ENCODE measurements at regions not wholly inside any gene's neighbourhood (a gene's known extent, or its start where the extent isn't known, plus 50 kb on each side); places are given as distances from the start of the nearest gene placed in this dataset.

DNA sequence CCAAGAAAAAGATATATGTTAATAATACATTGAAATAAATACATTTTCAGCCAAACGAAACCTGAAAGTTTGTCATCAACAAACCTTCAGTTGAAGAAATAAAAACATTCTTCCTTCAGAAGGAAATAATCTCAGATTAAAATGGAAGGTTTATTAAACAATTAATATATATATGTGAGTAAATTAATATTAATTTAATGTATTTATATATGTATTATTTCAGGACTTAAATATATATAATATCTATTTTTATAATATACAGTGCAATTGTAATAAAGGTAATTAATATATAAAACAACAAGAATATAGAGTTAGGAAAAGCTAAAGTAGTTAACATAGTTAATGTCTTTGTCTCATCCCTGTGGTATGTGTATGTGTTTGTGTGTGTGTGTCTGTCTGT, 102.2 kb upstream of the CDC14C start:
- DNase-seq (ENCODE audit: low spot score) = no peak

DNA sequence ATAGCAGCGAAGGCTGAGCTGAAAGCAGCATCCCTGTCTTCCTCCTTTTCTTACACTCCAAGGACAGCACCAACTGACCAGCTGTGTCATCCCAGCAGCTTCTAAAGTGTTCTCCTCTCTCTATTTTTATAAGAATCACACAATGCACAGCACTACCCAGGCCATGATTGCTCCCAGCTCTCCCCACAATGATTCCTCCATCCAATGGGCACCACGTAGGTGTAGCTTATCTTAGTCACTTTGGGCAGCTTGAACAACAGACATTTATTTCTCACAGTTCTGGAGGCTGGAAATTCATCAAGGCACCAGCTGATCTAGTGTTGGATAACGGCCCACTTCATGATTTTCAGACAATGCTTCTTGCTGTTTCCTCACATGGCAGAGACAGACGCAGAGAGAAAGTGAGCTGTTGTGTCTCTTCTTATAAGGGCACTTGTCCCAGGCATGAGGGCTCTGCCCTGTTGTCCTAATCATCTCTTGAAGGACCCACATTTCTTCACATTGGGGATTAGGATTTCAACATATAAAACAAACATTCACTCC, 92.0 kb upstream of the CDC14C start:
- no peak for DNase-seq (ENCODE audit: low spot score)

GRCh38 chr7:48837266-48837665, 87.1 kb upstream of the CDC14C start:
- DNase-seq (ENCODE audit: low spot score) = no peak

DNA sequence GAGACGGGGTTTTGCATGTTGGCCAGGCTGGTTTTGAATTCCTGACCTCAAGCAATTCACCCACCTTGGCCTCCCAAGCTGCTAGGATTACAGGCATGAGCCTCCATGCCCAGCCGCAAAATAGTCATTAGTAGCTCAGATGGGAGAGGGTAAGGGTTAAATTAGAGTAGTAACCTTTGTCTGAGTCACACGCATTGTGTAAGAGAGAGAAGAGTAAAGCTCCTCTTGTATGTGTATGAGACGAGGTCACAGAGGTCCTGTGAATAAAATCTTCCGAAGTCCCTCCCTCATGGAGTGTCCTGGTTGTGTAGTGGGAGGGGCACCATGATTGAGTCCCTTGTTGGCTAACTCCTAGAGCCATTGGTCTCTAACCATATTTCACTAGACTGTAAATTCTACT, 85.2 kb upstream of the CDC14C start:
- DNase-seq (ENCODE audit: low spot score) = peak; percentile 17

DNA sequence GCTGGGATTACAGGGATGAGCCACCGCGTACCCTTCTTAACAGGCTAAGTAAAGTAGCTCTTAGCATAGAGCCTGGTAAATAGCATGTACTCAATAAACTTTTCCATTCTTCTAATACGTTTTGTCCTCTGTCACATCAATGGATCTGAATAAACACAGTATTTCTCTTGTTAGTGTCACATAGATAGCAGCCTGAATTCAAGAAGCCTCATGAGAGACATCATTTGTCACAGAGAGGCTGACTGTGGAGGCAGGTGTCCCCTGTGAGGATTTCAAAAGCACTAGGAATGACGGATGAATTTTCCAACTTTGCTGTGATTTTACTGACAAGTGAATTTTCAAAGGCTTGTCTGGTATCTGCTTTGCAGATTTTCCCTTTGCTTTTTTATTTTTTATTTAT, 82.6 kb upstream of the CDC14C start:
- DNase-seq (ENCODE audit: low spot score) = no peak

- DNase-seq (ENCODE audit: low spot score) = no peak
These were observed 76.4 kb upstream of the CDC14C start for GRCh38 chr7:48847917-48848316.

- peak; percentile 24 for DNase-seq (ENCODE audit: low spot score)
These were observed 63.9 kb upstream of the CDC14C start for GRCh38 chr7:48860447-48860846.

DNA sequence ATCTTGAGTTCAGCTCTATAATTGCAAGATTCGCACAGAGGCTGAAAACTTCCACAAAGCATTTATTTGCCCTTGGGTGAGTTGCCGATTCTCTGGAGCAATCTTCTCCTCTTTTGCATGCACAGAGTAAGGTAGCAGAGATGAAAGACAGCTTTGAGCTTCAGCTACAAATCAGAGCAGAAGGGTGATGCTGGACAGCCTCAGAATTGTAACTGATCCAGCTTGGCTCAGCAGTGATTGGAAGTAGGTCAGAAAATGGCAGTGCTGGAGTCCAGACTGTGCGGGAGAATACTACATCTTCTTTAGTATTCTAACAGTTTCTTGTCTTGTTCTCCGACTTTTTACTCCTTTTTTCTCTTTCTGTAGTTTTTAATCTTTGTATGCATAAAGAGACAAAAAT, 55.4 kb upstream of the CDC14C start:
- no peak for DNase-seq (ENCODE audit: low spot score)

DNA sequence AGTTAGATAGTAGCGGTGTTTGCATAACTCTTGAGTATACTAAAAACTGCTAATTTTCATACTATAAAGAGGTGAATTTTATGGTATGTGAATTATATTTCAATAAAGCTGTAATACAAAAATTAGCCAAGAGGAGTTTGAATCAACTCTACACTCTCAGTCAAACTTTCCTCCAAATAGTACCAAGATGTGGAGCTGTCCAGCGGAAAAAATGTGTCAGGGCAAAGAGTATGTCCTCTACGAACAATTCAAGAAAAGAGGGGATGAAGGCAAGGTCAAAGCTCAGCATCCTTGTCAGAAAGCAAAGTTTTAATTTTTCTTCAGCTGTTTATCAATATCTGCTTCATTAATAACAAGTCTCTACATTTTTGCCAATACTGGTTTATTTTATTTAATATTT, 51.8 kb upstream of the CDC14C start:
- DNase-seq (ENCODE audit: low spot score) = no peak

All from SW480 (cell line).